A172 (cell line): ENCODE measurements at regions not wholly inside any gene's neighbourhood (a gene's known extent, or its start where the extent isn't known, plus 50 kb on each side); places are given as distances from the start of the nearest gene placed in this dataset.

Source experiments
- DNase-seq: peaks from one replicate; pipeline ENCODE4 v3.0.0-alpha.2; 2015; ENCODE audit warnings: low spot score

GRCh38 chr5:165521816-165522610 lies 2016.6 kb downstream of the MAT2B start:
- DNase-seq: no peak

GRCh38 chr5:165525271-165525670 lies 2019.9 kb downstream of the MAT2B start:
- DNase-seq: peak; percentile 75

- DNase-seq: no peak
These were observed 2020.9 kb downstream of the MAT2B start for GRCh38 chr5:165526357-165526756.

GRCh38 chr5:165527577-165527976 lies 2022.2 kb downstream of the MAT2B start:
- no peak for DNase-seq

GRCh38 chr5:165538065-165538464 lies 2032.6 kb downstream of the MAT2B start:
- no peak for DNase-seq

- DNase-seq: no peak
These were observed 2054.2 kb downstream of the MAT2B start for GRCh38 chr5:165559645-165560044.

- no peak for DNase-seq
These were observed 2055.2 kb downstream of the MAT2B start for GRCh38 chr5:165560648-165561047.

- DNase-seq: no peak
These were observed 2060.5 kb downstream of the MAT2B start for GRCh38 chr5:165565911-165566310.

- no peak for DNase-seq
These were observed 2064.1 kb downstream of the MAT2B start for GRCh38 chr5:165569551-165569950.

GRCh38 chr5:165573445-165573844 lies 2068.0 kb downstream of the MAT2B start:
- DNase-seq: peak; percentile 20

GRCh38 chr5:165574100-165574499 lies 2068.7 kb downstream of the MAT2B start:
- peak; percentile 26 for DNase-seq

- no peak for DNase-seq
These were observed 2071.4 kb downstream of the MAT2B start for GRCh38 chr5:165576678-165577275.

- peak; percentile 42 for DNase-seq
These were observed 2074.5 kb downstream of the MAT2B start for GRCh38 chr5:165579911-165580310.

GRCh38 chr5:165594693-165595092 lies 2089.3 kb downstream of the MAT2B start:
- DNase-seq: no peak

- DNase-seq: no peak
These were observed 2097.1 kb downstream of the MAT2B start for GRCh38 chr5:165602529-165602928.

GRCh38 chr5:165607026-165607425 lies 2101.6 kb downstream of the MAT2B start:
- DNase-seq: no peak

GRCh38 chr5:165609871-165610270 lies 2104.5 kb downstream of the MAT2B start:
- DNase-seq: no peak

- DNase-seq: peak; percentile 34
These were observed 2111.3 kb downstream of the MAT2B start for GRCh38 chr5:165616490-165617405.

- DNase-seq: no peak
These were observed 2112.1 kb downstream of the MAT2B start for GRCh38 chr5:165617491-165617890.

GRCh38 chr5:165620394-165620793 lies 2115.0 kb downstream of the MAT2B start:
- no peak for DNase-seq

- DNase-seq: peak; percentile 22
These were observed 2117.6 kb downstream of the MAT2B start for GRCh38 chr5:165622864-165623536.
